ENCODE measurements at regions not wholly inside any gene's neighbourhood (a gene's known extent, or its start where the extent isn't known, plus 50 kb on each side); places are given as distances from the start of the nearest gene placed in this dataset.

DNA sequence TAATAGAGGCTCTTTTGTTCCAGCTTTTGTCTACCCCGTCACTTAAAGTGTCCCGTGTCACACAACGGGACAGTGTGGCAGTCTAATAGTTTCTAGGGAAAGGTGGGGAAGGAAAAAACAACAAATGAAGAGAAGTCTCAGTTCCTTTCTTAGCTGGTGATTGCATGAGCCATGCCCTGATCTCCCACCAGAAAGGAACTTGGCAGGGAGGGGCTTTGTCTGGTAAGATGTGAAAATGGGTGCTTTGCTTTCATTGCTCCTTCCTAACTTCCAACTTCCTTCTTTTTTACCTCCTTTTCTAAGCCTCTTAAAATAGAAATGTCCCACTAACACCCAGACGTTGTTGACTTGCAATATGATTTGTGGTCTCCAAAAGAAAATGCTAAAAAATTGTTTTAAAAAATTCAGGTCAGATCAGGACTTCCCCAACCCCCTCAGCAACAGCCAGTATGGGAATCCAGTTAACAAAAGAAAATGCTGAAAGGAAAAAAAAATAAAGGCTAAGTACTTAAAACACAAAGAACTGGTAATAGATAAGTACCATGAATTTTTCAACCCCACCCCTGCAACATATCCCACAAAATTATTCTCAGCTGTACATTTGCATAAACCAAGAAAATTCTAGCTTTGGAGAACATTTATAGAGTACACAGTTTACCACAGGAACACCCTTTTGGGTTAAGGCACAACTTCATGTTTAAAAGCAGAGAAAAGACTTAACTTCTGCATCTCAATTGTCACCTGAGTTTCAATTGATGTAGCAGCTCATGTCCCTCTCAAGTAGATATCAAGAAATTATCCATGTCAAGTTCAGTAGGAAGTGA, 106.2 kb downstream of the NIBAN1 start:
- DNase-seq = no peak
- Histone ChIP-seq H3K9me2 (replicated peaks; ENCODE audit: insufficient read depth, low read length) (no peaks in the 10 kb centered on the region), H3K4me3 (ENCODE audit: low read length) (no peak overlapping the region), H3K9ac (ENCODE audit: low read length) (no peak overlapping the region), H3K27me3 (ENCODE audit: low read length) (no peaks in the 10 kb centered on the region), H3K9me3 (ENCODE audit: low read length) (no peaks in the 10 kb centered on the region), H3K4me2 (ENCODE audit: low read depth, low read length, poor library complexity, severe bottlenecking) (no peak overlapping the region), H3K27ac (ENCODE audit: low read length) (no peak overlapping the region), H3K4me1 (ENCODE audit: low read length) (no peaks in the 10 kb centered on the region; the same call in 1 of the 2 replicates), H3K36me3 (ENCODE audit: insufficient read depth, low read length) (no peaks in the 10 kb centered on the region), H2AFZ (ENCODE audit: low read length) (no peak overlapping the region), H3K79me2 (ENCODE audit: low read length) (no peaks in the 10 kb centered on the region), H4K20me1 (ENCODE audit: insufficient read depth, low read depth, low read length) (no peaks in the 10 kb centered on the region)

GRCh38 chr1:184866991-184867788, 107.1 kb downstream of the NIBAN1 start:
- no peak overlapping the region for H3K9ac ChIP-seq (ENCODE audit: low read length)
- DNase-seq = no peak
- no peaks in the 10 kb centered on the region for H3K79me2 ChIP-seq (ENCODE audit: low read length)
- H3K4me2 ChIP-seq (ENCODE audit: low read depth, low read length, poor library complexity, severe bottlenecking) = no peak overlapping the region
- H4K20me1 ChIP-seq (ENCODE audit: insufficient read depth, low read depth, low read length) = no peaks in the 10 kb centered on the region
- no peak overlapping the region for H3K4me3 ChIP-seq (ENCODE audit: low read length)
- no peak overlapping the region for H2AFZ ChIP-seq (ENCODE audit: low read length)
- H3K9me2 ChIP-seq (replicated peaks; ENCODE audit: insufficient read depth, low read length) = no peaks in the 10 kb centered on the region
- H3K27ac ChIP-seq (ENCODE audit: low read length) = no peak overlapping the region
- H3K36me3 ChIP-seq (ENCODE audit: insufficient read depth, low read length) = no peaks in the 10 kb centered on the region
- H3K4me1 ChIP-seq (ENCODE audit: low read length) = peaks cover 1% of the 10 kb centered on the region
- no peaks in the 10 kb centered on the region for H3K9me3 ChIP-seq (ENCODE audit: low read length)
- no peaks in the 10 kb centered on the region for H3K27me3 ChIP-seq (ENCODE audit: low read length)

DNA sequence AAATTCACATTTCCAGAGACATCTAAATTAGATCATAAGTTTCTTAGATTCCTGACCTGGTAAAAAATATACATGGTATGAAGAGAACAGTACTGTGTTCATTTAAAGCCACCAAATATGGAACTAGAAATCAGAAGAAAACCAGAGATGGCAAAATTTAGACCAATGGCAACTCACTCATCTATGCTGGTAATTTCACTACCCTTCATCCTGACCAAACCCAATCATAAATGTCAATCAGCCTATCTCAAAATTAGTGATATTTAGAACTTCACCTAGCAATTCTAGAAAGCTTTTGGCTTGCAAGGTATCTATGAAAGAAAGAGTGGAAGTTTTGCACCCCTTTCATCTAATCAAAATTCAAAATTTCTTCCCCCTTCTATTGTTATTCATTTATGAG, 107.7 kb downstream of the NIBAN1 start:
- Histone ChIP-seq H3K4me3 (ENCODE audit: low read length) (no peak overlapping the region), H3K27me3 (ENCODE audit: low read length) (no peaks in the 10 kb centered on the region), H3K9me2 (replicated peaks; ENCODE audit: insufficient read depth, low read length) (no peaks in the 10 kb centered on the region), H3K4me2 (ENCODE audit: low read depth, low read length, poor library complexity, severe bottlenecking) (no peak overlapping the region), H3K79me2 (ENCODE audit: low read length) (no peaks in the 10 kb centered on the region), H3K4me1 (ENCODE audit: low read length) (peaks cover 7% of the 10 kb centered on the region), H4K20me1 (ENCODE audit: insufficient read depth, low read depth, low read length) (no peaks in the 10 kb centered on the region), H3K27ac (ENCODE audit: low read length) (no peak overlapping the region), H3K9ac (ENCODE audit: low read length) (no peak overlapping the region), H3K36me3 (ENCODE audit: insufficient read depth, low read length) (no peaks in the 10 kb centered on the region), H3K9me3 (ENCODE audit: low read length) (no peaks in the 10 kb centered on the region), H2AFZ (ENCODE audit: low read length) (no peak overlapping the region)
- no peak for DNase-seq

DNA sequence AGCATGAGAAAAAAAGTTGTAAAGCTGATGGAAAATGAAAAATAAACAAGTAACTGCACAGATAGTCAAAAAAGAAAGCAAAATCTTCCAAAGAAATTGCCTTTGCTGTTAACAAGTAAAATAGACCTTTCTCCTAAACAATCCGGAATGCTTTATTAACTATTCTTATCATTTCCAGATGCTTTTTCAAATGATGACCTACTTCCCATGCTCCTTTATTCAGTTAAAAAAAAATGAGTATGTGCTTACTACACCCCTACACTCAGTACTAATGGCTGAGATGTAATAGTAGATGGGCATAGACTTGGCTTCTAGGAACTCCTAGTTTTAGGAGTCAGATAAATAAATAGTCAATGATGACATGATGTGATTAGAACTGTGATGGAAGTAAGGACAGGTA, 108.5 kb downstream of the NIBAN1 start:
- Histone ChIP-seq H3K9me3 (ENCODE audit: low read length) (no peaks in the 10 kb centered on the region), H4K20me1 (ENCODE audit: insufficient read depth, low read depth, low read length) (no peaks in the 10 kb centered on the region), H3K9ac (ENCODE audit: low read length) (no peak overlapping the region), H3K4me3 (ENCODE audit: low read length) (no peak overlapping the region), H3K4me1 (ENCODE audit: low read length) (peaks cover 15% of the 10 kb centered on the region), H3K79me2 (ENCODE audit: low read length) (no peaks in the 10 kb centered on the region), H3K36me3 (ENCODE audit: insufficient read depth, low read length) (no peaks in the 10 kb centered on the region), H3K9me2 (replicated peaks; ENCODE audit: insufficient read depth, low read length) (no peaks in the 10 kb centered on the region), H3K27me3 (ENCODE audit: low read length) (no peaks in the 10 kb centered on the region), H3K4me2 (ENCODE audit: low read depth, low read length, poor library complexity, severe bottlenecking) (no peak overlapping the region), H3K27ac (ENCODE audit: low read length) (no peak overlapping the region), H2AFZ (ENCODE audit: low read length) (no peak overlapping the region)
- no peak for DNase-seq

DNA sequence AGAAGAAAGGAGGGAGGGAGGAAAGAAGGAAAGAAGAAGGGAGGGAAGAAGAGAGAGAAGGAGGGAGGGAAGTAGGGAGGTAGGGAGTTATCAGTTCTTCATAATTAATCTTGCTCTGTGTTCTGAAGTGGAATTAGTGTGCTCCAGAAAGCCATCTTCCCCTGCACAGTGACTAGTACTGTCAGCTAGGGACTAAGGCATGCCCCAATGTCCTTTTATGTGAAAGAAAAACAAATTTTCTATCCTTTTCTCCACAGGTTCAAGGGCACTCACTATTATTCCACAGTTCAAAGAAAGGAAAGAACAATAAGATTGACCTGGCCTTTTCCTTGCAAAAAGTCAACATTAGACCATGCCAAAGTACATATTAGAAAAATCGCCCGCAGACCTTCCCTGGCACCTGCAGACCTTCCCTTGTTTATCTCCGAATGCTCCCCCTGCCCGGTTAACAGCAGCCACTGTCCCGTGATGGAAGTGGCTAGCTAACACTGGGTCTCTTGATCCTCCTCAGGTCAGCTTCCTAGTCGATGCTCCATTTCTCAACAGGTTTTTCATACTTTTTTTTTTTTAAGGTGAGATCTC, 107.2 kb upstream of the EDEM3 start:
- Histone ChIP-seq H3K4me3 (ENCODE audit: low read length) (no peak overlapping the region), H3K4me2 (ENCODE audit: low read depth, low read length, poor library complexity, severe bottlenecking) (peak overlapping the region; percentile 36), H3K36me3 (ENCODE audit: insufficient read depth, low read length) (no peaks in the 10 kb centered on the region), H3K9ac (ENCODE audit: low read length) (no peak overlapping the region), H3K79me2 (ENCODE audit: low read length) (no peaks in the 10 kb centered on the region), H3K27me3 (ENCODE audit: low read length) (no peaks in the 10 kb centered on the region), H3K9me2 (replicated peaks; ENCODE audit: insufficient read depth, low read length) (no peaks in the 10 kb centered on the region), H3K27ac (ENCODE audit: low read length) (peak overlapping the region; percentile 82), H2AFZ (ENCODE audit: low read length) (no peak overlapping the region), H3K4me1 (ENCODE audit: low read length) (peaks cover 32% of the 10 kb centered on the region), H4K20me1 (ENCODE audit: insufficient read depth, low read depth, low read length) (no peaks in the 10 kb centered on the region), H3K9me3 (ENCODE audit: low read length) (no peaks in the 10 kb centered on the region)
- DNase-seq = no peak

DNA sequence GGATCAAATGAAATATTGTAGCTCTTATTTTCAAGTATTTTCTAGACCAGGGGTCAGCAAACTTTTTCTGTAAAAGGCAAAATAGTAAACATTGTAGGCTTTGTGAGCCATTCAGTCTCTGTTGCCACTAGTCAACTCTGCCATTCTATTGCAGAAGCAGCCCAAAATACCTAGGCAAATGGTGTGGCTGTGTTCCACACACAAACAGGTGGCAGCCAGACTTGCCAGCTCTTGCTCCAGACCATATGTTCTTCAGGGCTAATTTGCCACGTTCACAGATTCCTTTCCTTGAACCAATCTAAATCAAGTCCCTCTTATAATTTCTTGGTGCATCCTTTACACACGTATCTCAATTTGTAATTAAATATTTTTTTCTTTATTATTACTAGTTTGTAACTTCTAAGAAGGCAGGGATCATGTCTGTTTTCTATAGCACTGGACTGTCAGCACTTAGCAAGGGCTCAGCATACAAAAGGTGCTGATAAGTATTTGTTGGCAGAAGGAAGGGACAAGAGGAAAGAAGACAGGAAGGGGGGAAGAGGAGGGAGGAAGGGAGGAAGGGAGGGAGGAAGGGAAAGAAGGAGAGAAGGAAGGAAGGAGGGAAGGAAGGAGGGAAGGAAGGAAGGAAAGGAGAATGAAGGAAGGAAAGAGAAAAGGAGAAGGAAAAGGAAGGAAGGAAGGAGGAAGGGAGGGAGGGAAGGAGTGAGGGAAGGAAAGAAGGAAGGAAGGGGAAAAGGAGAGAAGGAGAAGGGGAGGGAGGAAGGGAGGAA, 106.5 kb upstream of the EDEM3 start:
- H3K4me2 ChIP-seq (ENCODE audit: low read depth, low read length, poor library complexity, severe bottlenecking) = peak overlapping the region; percentile 36
- peak; percentile 56 for DNase-seq
- H3K9me2 ChIP-seq (replicated peaks; ENCODE audit: insufficient read depth, low read length) = no peaks in the 10 kb centered on the region
- peaks cover 32% of the 10 kb centered on the region for H3K4me1 ChIP-seq (ENCODE audit: low read length)
- no peak overlapping the region for H2AFZ ChIP-seq (ENCODE audit: low read length)
- H3K4me3 ChIP-seq (ENCODE audit: low read length) = 0 out of 2 replicates have a peak overlapping the region, but pooled peaks have one; percentile 20
- no peaks in the 10 kb centered on the region for H3K9me3 ChIP-seq (ENCODE audit: low read length)
- H3K79me2 ChIP-seq (ENCODE audit: low read length) = no peaks in the 10 kb centered on the region
- peak overlapping the region; percentile 11; the same call in 1 of the 2 replicates for H3K9ac ChIP-seq (ENCODE audit: low read length)
- H3K27ac ChIP-seq (ENCODE audit: low read length) = peak overlapping the region; percentile 82
- no peaks in the 10 kb centered on the region for H3K27me3 ChIP-seq (ENCODE audit: low read length)
- H3K36me3 ChIP-seq (ENCODE audit: insufficient read depth, low read length) = no peaks in the 10 kb centered on the region
- no peaks in the 10 kb centered on the region for H4K20me1 ChIP-seq (ENCODE audit: insufficient read depth, low read depth, low read length)

DNA sequence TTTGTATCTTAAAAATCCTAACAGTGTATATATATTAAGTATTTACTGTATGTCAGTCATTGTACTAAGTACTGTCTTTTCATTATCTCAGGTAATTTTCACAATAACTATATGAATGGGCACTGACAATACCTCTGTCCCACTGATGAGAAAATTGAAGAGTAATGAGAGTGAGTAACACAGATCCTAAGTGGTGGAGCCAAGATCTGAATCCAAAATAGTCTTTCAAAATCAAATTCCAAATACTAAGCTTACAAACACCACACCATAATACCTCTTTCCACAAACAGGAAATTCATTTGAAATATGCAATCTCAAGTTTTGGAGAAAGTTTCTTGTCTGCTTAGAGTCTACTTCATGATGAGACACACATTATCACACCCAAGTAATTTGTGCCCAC, 105.9 kb upstream of the EDEM3 start:
- DNase-seq = no peak
- Histone ChIP-seq H3K27me3 (ENCODE audit: low read length) (no peaks in the 10 kb centered on the region), H3K4me3 (ENCODE audit: low read length) (0 out of 2 replicates have a peak overlapping the region, but pooled peaks have one; percentile 20)

More for the DNA sequence above, 105.9 kb upstream of the EDEM3 start:
- Histone ChIP-seq H3K27ac (ENCODE audit: low read length) (peak overlapping the region; percentile 82), H3K9me3 (ENCODE audit: low read length) (no peaks in the 10 kb centered on the region), H3K36me3 (ENCODE audit: insufficient read depth, low read length) (no peaks in the 10 kb centered on the region), H3K4me2 (ENCODE audit: low read depth, low read length, poor library complexity, severe bottlenecking) (peak overlapping the region; percentile 36), H3K4me1 (ENCODE audit: low read length) (peaks cover 32% of the 10 kb centered on the region), H3K9me2 (replicated peaks; ENCODE audit: insufficient read depth, low read length) (no peaks in the 10 kb centered on the region), H3K79me2 (ENCODE audit: low read length) (no peaks in the 10 kb centered on the region), H4K20me1 (ENCODE audit: insufficient read depth, low read depth, low read length) (no peaks in the 10 kb centered on the region), H2AFZ (ENCODE audit: low read length) (peak overlapping the region; percentile 12; the same call in 1 of the 2 replicates), H3K9ac (ENCODE audit: low read length) (peak overlapping the region; percentile 11; the same call in 1 of the 2 replicates)

All from Karpas-422 (cell line).